HL-60 (cell line): ENCODE measurements at regions not wholly inside any gene's neighbourhood (a gene's known extent, or its start where the extent isn't known, plus 50 kb on each side); places are given as distances from the start of the nearest gene placed in this dataset.

Experiments
- GABPA ChIP-seq: IDR thresholded peaks from 2 replicates; pipeline ENCODE4 v1.6.1; 2012; ENCODE audit warnings: low read depth
- POLR2AphosphoS5 ChIP-seq: IDR thresholded peaks from 2 replicates; pipeline ENCODE4 v1.6.1; 2012; ENCODE audit warnings: low read depth
- TF ChIP-seq, protein P1 (sequence below): IDR thresholded peaks from 2 replicates; pipeline ENCODE4 v1.6.1; 2012; ENCODE audit warnings: low read depth; ENCODE audit not compliant: insufficient replicate concordance
- TF ChIP-seq, protein P2 (sequence below): IDR thresholded peaks from one replicate; pipeline ENCODE4 v1.5.1; 2011; ENCODE audit warnings: low read length, control low read depth, inconsistent platforms; ENCODE audit not compliant: insufficient read depth

- TF ChIP-seq, protein P1, sequence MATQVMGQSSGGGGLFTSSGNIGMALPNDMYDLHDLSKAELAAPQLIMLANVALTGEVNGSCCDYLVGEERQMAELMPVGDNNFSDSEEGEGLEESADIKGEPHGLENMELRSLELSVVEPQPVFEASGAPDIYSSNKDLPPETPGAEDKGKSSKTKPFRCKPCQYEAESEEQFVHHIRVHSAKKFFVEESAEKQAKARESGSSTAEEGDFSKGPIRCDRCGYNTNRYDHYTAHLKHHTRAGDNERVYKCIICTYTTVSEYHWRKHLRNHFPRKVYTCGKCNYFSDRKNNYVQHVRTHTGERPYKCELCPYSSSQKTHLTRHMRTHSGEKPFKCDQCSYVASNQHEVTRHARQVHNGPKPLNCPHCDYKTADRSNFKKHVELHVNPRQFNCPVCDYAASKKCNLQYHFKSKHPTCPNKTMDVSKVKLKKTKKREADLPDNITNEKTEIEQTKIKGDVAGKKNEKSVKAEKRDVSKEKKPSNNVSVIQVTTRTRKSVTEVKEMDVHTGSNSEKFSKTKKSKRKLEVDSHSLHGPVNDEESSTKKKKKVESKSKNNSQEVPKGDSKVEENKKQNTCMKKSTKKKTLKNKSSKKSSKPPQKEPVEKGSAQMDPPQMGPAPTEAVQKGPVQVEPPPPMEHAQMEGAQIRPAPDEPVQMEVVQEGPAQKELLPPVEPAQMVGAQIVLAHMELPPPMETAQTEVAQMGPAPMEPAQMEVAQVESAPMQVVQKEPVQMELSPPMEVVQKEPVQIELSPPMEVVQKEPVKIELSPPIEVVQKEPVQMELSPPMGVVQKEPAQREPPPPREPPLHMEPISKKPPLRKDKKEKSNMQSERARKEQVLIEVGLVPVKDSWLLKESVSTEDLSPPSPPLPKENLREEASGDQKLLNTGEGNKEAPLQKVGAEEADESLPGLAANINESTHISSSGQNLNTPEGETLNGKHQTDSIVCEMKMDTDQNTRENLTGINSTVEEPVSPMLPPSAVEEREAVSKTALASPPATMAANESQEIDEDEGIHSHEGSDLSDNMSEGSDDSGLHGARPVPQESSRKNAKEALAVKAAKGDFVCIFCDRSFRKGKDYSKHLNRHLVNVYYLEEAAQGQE = no peak
- TF ChIP-seq, protein P2, sequence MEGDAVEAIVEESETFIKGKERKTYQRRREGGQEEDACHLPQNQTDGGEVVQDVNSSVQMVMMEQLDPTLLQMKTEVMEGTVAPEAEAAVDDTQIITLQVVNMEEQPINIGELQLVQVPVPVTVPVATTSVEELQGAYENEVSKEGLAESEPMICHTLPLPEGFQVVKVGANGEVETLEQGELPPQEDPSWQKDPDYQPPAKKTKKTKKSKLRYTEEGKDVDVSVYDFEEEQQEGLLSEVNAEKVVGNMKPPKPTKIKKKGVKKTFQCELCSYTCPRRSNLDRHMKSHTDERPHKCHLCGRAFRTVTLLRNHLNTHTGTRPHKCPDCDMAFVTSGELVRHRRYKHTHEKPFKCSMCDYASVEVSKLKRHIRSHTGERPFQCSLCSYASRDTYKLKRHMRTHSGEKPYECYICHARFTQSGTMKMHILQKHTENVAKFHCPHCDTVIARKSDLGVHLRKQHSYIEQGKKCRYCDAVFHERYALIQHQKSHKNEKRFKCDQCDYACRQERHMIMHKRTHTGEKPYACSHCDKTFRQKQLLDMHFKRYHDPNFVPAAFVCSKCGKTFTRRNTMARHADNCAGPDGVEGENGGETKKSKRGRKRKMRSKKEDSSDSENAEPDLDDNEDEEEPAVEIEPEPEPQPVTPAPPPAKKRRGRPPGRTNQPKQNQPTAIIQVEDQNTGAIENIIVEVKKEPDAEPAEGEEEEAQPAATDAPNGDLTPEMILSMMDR = no peak
- TF ChIP-seq POLR2AphosphoS5 (no peak), GABPA (no peak)
These were observed 615.1 kb upstream of the NRSN1 start for GRCh38 chr6:23510778-23511510.
